HFFc6 (cell line): ENCODE measurements at regions not wholly inside any gene's neighbourhood (a gene's known extent, or its start where the extent isn't known, plus 50 kb on each side); places are given as distances from the start of the nearest gene placed in this dataset.
A peak's percentile ranks its signal among the peaks of the same experiment; 100 is the strongest.

Source experiments
- DNase-seq: peaks from one replicate; pipeline ENCODE4 v3.0.0-alpha.2; 2018
- H3K27ac Mint-ChIP-seq: 2 replicates; pipeline ENCODE4 v1.8.0; 2020; ENCODE audit warnings: mild to moderate bottlenecking, mixed read lengths
- H3K27me3 Mint-ChIP-seq: 2 replicates; pipeline ENCODE4 v1.8.0; 2021; ENCODE audit warnings: mild to moderate bottlenecking, moderate library complexity, mixed read lengths; ENCODE audit not compliant: insufficient read depth
- H3K36me3 Mint-ChIP-seq: 2 replicates; pipeline ENCODE4 v1.8.0; 2021; ENCODE audit warnings: low read depth, mixed read lengths
- H3K4me1 Mint-ChIP-seq: 2 replicates; pipeline ENCODE4 v1.8.0; 2020; ENCODE audit warnings: low read depth, mixed read lengths
- H3K4me3 Mint-ChIP-seq: 2 replicates; pipeline ENCODE4 v1.8.0; 2020; ENCODE audit warnings: mild to moderate bottlenecking, moderate library complexity, mixed read lengths
- H3K9me3 Mint-ChIP-seq: 2 replicates; pipeline ENCODE4 v1.8.0; 2020; ENCODE audit warnings: mild to moderate bottlenecking, mixed read lengths
- TF ChIP-seq, protein P1 (sequence below): fragments of 200-600 bp; sonication (generic); IDR thresholded peaks from 2 replicates; pipeline ENCODE4 v1.5.0; 2021; ENCODE audit warnings: antibody characterized with exemption, mild to moderate bottlenecking

DNA sequence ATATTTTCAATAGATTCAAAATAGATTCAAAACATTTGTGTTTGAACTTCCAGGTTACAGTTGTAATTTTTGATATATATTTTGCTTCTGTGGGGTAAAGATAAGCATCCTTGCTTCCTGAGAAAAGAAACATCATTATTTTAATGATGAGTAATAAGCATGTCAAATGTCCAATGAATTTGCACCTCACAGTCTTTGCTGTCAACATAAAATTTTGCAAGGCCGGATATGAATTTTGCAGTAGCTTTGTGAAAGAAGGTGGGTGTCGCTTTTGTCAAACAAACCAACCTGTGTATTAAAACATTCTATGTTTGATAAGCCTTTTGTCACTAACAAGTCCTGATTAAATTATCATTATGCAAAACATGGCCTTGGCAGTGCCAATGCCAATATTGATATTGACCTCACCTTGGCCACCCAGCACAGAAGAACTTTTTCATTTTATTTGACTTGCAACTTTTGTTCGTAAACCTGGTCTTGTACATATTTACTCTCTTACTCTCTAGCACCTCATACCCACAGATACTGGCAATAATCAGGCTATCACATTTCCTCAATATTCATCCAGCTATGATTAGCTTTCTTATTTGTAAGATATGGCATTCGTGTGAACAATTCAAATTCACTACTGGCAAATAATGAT is 645.0 kb upstream of the KLF4 start:
- TF ChIP-seq, protein P1, sequence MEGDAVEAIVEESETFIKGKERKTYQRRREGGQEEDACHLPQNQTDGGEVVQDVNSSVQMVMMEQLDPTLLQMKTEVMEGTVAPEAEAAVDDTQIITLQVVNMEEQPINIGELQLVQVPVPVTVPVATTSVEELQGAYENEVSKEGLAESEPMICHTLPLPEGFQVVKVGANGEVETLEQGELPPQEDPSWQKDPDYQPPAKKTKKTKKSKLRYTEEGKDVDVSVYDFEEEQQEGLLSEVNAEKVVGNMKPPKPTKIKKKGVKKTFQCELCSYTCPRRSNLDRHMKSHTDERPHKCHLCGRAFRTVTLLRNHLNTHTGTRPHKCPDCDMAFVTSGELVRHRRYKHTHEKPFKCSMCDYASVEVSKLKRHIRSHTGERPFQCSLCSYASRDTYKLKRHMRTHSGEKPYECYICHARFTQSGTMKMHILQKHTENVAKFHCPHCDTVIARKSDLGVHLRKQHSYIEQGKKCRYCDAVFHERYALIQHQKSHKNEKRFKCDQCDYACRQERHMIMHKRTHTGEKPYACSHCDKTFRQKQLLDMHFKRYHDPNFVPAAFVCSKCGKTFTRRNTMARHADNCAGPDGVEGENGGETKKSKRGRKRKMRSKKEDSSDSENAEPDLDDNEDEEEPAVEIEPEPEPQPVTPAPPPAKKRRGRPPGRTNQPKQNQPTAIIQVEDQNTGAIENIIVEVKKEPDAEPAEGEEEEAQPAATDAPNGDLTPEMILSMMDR: no peak
- H3K4me1 Mint-ChIP-seq: no peaks in the 10 kb centered on the region
- H3K9me3 Mint-ChIP-seq: no peaks in the 10 kb centered on the region; the same call in 1 of the 2 replicates
- H3K36me3 Mint-ChIP-seq: no peaks in the 10 kb centered on the region
- H3K27me3 Mint-ChIP-seq: no peaks in the 10 kb centered on the region
- H3K27ac Mint-ChIP-seq: no peak overlapping the region
- no peak overlapping the region for H3K4me3 Mint-ChIP-seq
- no peak for DNase-seq

DNA sequence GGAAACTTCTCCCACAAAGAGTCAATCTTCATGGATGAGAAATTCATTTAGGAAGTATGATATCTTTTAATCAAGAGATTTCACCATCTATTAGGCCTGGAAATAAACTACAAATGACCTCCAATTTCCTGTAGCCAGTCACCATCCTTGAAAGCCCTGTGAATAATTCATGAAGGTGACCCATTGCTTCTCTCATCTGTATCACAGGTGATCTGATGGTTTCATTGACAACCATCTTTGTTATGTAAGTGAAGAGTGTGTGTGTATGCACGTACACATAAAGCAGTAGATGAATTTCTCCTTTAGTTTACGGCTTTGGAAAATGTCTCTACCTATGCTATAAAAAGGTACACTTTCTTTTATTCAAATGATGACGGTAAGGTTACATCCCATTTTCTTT is 644.1 kb upstream of the KLF4 start:
- no peaks in the 10 kb centered on the region; the same call in 1 of the 2 replicates for H3K9me3 Mint-ChIP-seq
- TF ChIP-seq, protein P1: no peak
- no peak for DNase-seq
- no peaks in the 10 kb centered on the region for H3K4me1 Mint-ChIP-seq
- H3K27me3 Mint-ChIP-seq: no peaks in the 10 kb centered on the region
- no peak overlapping the region for H3K27ac Mint-ChIP-seq
- H3K4me3 Mint-ChIP-seq: no peak overlapping the region
- H3K36me3 Mint-ChIP-seq: no peaks in the 10 kb centered on the region

DNA sequence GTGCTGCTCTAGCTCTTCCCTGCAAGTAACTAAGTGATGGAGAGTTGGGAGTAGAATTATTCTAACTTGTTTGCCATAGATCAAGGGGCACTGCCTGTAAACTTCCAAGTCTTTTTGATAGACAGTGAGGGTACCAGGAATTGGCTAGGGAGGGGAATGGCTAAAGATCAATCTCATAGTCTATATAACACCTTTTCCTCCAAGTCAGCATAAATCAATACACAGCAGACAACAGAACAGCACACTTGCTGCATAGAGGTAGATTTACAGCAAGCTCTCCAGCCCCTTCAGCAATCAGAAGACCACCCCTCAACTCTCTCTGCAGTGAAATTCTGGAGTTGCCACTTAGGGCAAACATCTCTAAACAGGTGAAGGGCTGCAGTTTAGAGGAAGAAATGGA is 643.5 kb upstream of the KLF4 start:
- no peak for DNase-seq
- Mint-ChIP-seq H3K36me3 (no peaks in the 10 kb centered on the region), H3K27ac (no peak overlapping the region), H3K4me1 (no peaks in the 10 kb centered on the region), H3K27me3 (no peaks in the 10 kb centered on the region), H3K4me3 (no peak overlapping the region), H3K9me3 (no peaks in the 10 kb centered on the region; the same call in 1 of the 2 replicates)
- TF ChIP-seq, protein P1: no peak

DNA sequence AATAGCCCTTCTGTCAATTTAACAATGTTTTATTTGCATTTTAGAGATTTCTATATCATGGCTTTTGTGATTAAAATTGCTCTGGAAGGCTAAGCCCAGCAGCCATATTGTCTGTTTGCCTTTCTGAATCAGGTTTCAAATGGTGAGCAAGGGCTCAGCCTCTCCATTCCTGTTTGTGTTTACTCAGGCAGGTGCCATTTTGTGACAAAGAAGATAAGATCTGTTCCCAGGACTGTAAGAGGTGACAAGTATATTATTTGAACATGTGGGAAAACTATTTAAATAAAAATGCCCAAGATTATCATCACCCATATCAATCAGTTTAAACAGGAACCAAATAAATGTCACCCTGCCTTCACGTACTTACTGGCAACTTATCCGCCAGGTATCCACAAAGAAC is 641.3 kb upstream of the KLF4 start:
- no peak overlapping the region for H3K4me3 Mint-ChIP-seq
- DNase-seq: no peak
- H3K9me3 Mint-ChIP-seq: no peaks in the 10 kb centered on the region
- no peaks in the 10 kb centered on the region for H3K4me1 Mint-ChIP-seq
- H3K36me3 Mint-ChIP-seq: no peaks in the 10 kb centered on the region
- TF ChIP-seq, protein P1: no peak
- H3K27me3 Mint-ChIP-seq: no peaks in the 10 kb centered on the region
- H3K27ac Mint-ChIP-seq: no peak overlapping the region

DNA sequence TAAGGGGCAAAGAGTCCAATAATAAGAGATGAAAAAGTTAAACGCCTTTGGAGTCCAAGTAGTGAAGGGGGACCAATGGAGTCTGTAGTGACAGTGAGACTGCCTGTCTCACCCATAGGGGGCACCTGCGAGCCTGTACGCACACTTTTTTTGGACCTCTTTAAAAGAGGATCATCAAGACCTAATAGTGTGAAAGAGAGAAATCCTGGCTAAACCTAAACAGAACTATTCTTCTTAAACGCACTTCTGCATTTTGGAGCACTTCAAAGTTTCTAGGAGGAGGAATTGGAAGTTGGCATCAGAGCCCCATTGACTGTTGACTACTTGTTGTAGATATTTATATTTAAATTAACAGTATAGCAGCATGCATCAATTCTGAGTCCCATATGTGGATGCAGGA is 636.1 kb upstream of the KLF4 start:
- TF ChIP-seq, protein P1: peak; percentile 51
- Mint-ChIP-seq H3K27me3 (no peaks in the 10 kb centered on the region; the same call in 1 of the 2 replicates), H3K27ac (no peak overlapping the region), H3K9me3 (no peaks in the 10 kb centered on the region), H3K4me1 (no peaks in the 10 kb centered on the region), H3K4me3 (no peak overlapping the region), H3K36me3 (no peaks in the 10 kb centered on the region)
- no peak for DNase-seq
